Endothelial cell of umbilical vein (primary cell): ENCODE measurements at regions not wholly inside any gene's neighbourhood (a gene's known extent, or its start where the extent isn't known, plus 50 kb on each side); places are given as distances from the start of the nearest gene placed in this dataset.

Experiments
- BruUV-seq: library from RNA; stranded (reverse); fragments of 400-500 nt; replicated peaks from 2 replicates; lab custom pipeline; 2021; lab: Mats Ljungman, UMichigan
- CTCF ChIA-PET: fragments of 300-600, 350-600 bp; sonication (Branson Sonifier 250); formaldehyde crosslinking; loops from one replicate; lab custom pipeline; 2021; ENCODE audit warnings: antibody characterized with exemption, inconsistent platforms; lab: Charles Lee
- POLR2A ChIA-PET: fragments of 300-600, 350-600 bp; sonication (Branson Sonifier 250); formaldehyde crosslinking; loops from one replicate; lab custom pipeline; 2021; ENCODE audit warnings: antibody characterized with exemption, inconsistent platforms; lab: Charles Lee
- DNase-seq: peaks from one replicate; pipeline ENCODE4 v3.0.0-alpha.2; 2011; ENCODE audit warnings: low read depth, low spot score
- FAIRE-seq: peaks from 2 replicates; lab custom pipeline; 2011; peaks lifted over from hg19 to GRCh38; lab: Jason Lieb, UNC
- H2AFZ ChIP-seq: 2 replicates; pipeline ENCODE4 v1.6.0; 2012; ENCODE audit warnings: low read depth, low read length, control low read depth, inconsistent platforms
- H3K27ac ChIP-seq: 2 replicates; pipeline ENCODE4 v1.5.1; 2011; ENCODE audit warnings: low read depth, mild to moderate bottlenecking, control low read depth, low read length, moderate library complexity; ENCODE audit not compliant: insufficient read depth
- H3K27me3 ChIP-seq, 2 experiments: 2 replicates each; pipeline versions ENCODE4 v1.6.0 to v1.6.1; 2011; ENCODE audit warnings: low read length in 2 of 2, mixed read lengths in 1 of 2; ENCODE audit not compliant: control insufficient read depth in 2 of 2, insufficient read depth in 2 of 2
- H3K36me3 ChIP-seq, 2 experiments: 2 replicates in 1 of 2; 3 replicates in 1 of 2; pipeline ENCODE4 v1.5.1; 2011; ENCODE audit warnings: low read length in 2 of 2, mild to moderate bottlenecking in 1 of 2, moderate library complexity in 1 of 2; ENCODE audit not compliant: control insufficient read depth in 2 of 2, insufficient read depth in 2 of 2; ENCODE audit errors: extremely low read depth in 1 of 2
- H3K4me1 ChIP-seq: 3 replicates; pipeline ENCODE4 v1.5.1; 2011; ENCODE audit warnings: mild to moderate bottlenecking, low read length; ENCODE audit not compliant: control insufficient read depth, insufficient read depth; ENCODE audit errors: extremely low read depth
- H3K4me2 ChIP-seq: 2 replicates; pipeline ENCODE4 v1.6.1; 2011; ENCODE audit warnings: low read length, control low read depth, mixed read lengths; ENCODE audit not compliant: insufficient read depth
- H3K4me3 ChIP-seq, 3 experiments: fragments of 200-600 bp in 1 of 3; sonication (generic), shearing (Covaris generic) in 1 of 3; replicated peaks in 1 of 3; 2 replicates each; pipeline ENCODE4 v1.5.1; 2011 to 2016; ENCODE audit warnings: control low read depth in 3 of 3, low read length in 3 of 3, mild to moderate bottlenecking in 2 of 3, inconsistent platforms in 1 of 3, low read depth in 1 of 3, moderate library complexity in 1 of 3; ENCODE audit not compliant: insufficient read depth in 1 of 3
- H3K79me2 ChIP-seq: 2 replicates; pipeline ENCODE4 v1.6.0; 2012; ENCODE audit warnings: low read length, inconsistent platforms; ENCODE audit not compliant: control insufficient read depth, insufficient read depth
- H3K9ac ChIP-seq: replicated peaks from 2 replicates; pipeline ENCODE3; 2011; ENCODE audit warnings: low read length, control low read depth; ENCODE audit not compliant: insufficient read depth; ENCODE audit errors: extremely low read depth
- H3K9me1 ChIP-seq: replicated peaks from 3 replicates; pipeline ENCODE4 v1.6.0; 2011; ENCODE audit warnings: mild to moderate bottlenecking, low read length; ENCODE audit not compliant: control insufficient read depth, insufficient read depth; ENCODE audit errors: extremely low read depth
- H3K9me3 ChIP-seq: replicated peaks from 2 replicates; pipeline ENCODE4 v1.5.1; 2012; ENCODE audit warnings: low read length, inconsistent platforms; ENCODE audit not compliant: control insufficient read depth, insufficient read depth
- H4K20me1 ChIP-seq: replicated peaks from 2 replicates; pipeline ENCODE3; 2011; ENCODE audit warnings: mild to moderate bottlenecking, low read length; ENCODE audit not compliant: control insufficient read depth, insufficient read depth; ENCODE audit errors: extremely low read depth
- CTCF ChIP-seq, 2 donors: IDR thresholded peaks; 1 replicate in 1 of 2; 2 replicates in 1 of 2; pipeline ENCODE4 v1.5.1; 2011; ENCODE audit warnings: low read length in 2 of 2, mild to moderate bottlenecking in 2 of 2, moderate library complexity in 2 of 2, control low read depth in 1 of 2, inconsistent platforms in 1 of 2, low read depth in 1 of 2; ENCODE audit not compliant: insufficient read depth in 1 of 2; ENCODE audit errors: extremely low read depth in 1 of 2
- EZH2 ChIP-seq: IDR thresholded peaks from 2 replicates; pipeline ENCODE4 v1.6.1; 2012; ENCODE audit warnings: borderline replicate concordance, low read depth, mild to moderate bottlenecking, moderate library complexity, low read length, inconsistent platforms; ENCODE audit not compliant: severe bottlenecking
- FOS ChIP-seq: IDR thresholded peaks from 2 replicates; pipeline ENCODE4 v1.6.1; 2011; ENCODE audit warnings: mild to moderate bottlenecking, low read length, moderate library complexity, borderline replicate concordance; ENCODE audit not compliant: insufficient read depth
- GATA2 ChIP-seq: IDR thresholded peaks from 2 replicates; pipeline ENCODE4 v1.7.0; 2011; ENCODE audit warnings: low read depth, mild to moderate bottlenecking, moderate library complexity, mixed read lengths, low read length; ENCODE audit not compliant: insufficient read length, insufficient read depth
- JUN ChIP-seq: IDR thresholded peaks from 2 replicates; pipeline ENCODE4 v1.6.1; 2011; ENCODE audit warnings: borderline replicate concordance, low read depth; ENCODE audit not compliant: insufficient read length, insufficient read depth
- MYC ChIP-seq: IDR thresholded peaks from one replicate; pipeline ENCODE4 v1.6.1; 2011; ENCODE audit warnings: mild to moderate bottlenecking, low read depth, low read length
- POLR2A ChIP-seq: IDR thresholded peaks from 2 replicates; pipeline ENCODE4 v1.6.1; 2012; ENCODE audit warnings: low read depth, mild to moderate bottlenecking, control low read depth, low read length
- POLR2AphosphoS5 ChIP-seq: IDR thresholded peaks from 2 replicates; pipeline ENCODE4 v1.6.1; 2012; ENCODE audit warnings: low read depth, mild to moderate bottlenecking, control low read depth, low read length, moderate library complexity; ENCODE audit not compliant: insufficient read depth
- dilution Hi-C: fragments of 300-500 bp; cut with MboI; formaldehyde crosslinking; loops from one replicate; pipeline ENCODE4 v1.15.0; 2019; ENCODE audit warnings: low sequenced_read_pairs; ENCODE audit not compliant: extremely low pct_ligation_motif_present
- intact Hi-C: fragments of 100-400 bp; cut with micrococcal nuclease; formaldehyde crosslinking; loops from one replicate; pipeline ENCODE4 v1.10.0; 2022
- TF ChIP-seq, protein P1 (sequence below): IDR thresholded peaks from 2 replicates; pipeline ENCODE4 v1.6.1; 2011; ENCODE audit not compliant: insufficient read depth, insufficient read length

DNA sequence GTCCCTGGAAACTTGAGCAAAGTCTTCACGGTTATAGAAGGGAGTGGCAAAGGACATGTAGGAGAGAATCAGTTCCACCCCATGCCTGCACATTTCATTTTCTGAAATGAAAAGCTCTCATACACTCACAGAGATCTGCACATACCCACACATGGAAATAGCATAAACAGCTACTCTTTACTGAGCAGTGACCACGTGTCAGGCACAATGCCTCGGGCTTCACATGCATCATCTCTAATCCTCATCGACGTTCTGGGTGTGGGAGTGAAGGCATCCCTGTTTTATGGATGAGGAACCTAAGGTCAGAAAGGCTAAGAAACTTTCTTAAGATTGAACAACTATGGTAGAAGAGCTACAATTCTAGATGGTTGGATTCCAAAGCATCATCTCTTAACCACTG lies 198.8 kb downstream of the DAD1 start:
- POLR2A ChIA-PET = no interaction called here

More for the DNA sequence above, 198.8 kb downstream of the DAD1 start:
- H3K27me3 ChIP-seq = peaks cover 9% of the 10 kb centered on the region in 2 experiments
- intact Hi-C loops = no loop called here
- dilution Hi-C loops = no loop called here
- peak; percentile 40 for FAIRE-seq
- no peaks in the 10 kb centered on the region for H3K9me1 ChIP-seq
- no peak for DNase-seq
- no TSS peak for BruUV-seq
- H3K79me2 ChIP-seq = no peaks in the 10 kb centered on the region
- no peaks in the 10 kb centered on the region for H4K20me1 ChIP-seq
- no peaks in the 10 kb centered on the region for H3K36me3 ChIP-seq
- H2AFZ ChIP-seq = no peak overlapping the region
- TF ChIP-seq MYC = no peak
- TF ChIP-seq FOS = no peak
- no peak for TF ChIP-seq EZH2
- TF ChIP-seq GATA2 = no peak
- TF ChIP-seq JUN = no peak
- TF ChIP-seq, protein P1, sequence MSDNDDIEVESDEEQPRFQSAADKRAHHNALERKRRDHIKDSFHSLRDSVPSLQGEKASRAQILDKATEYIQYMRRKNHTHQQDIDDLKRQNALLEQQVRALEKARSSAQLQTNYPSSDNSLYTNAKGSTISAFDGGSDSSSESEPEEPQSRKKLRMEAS = no peak
- TF ChIP-seq CTCF (IDR thresholded peaks at IDR 0.05; ENCODE audit: extremely low read depth in 1 of 2, insufficient read depth in 1 of 2, low read depth in 1 of 2, low read length in 2 of 2) = no peak
- no peak for TF ChIP-seq POLR2A
- no peak for TF ChIP-seq POLR2AphosphoS5
- H3K4me3 ChIP-seq = no peak overlapping the region
- H3K4me2 ChIP-seq = no peak overlapping the region
- no peak overlapping the region for H3K27ac ChIP-seq
- no peak overlapping the region for H3K9ac ChIP-seq
- CTCF ChIA-PET = interaction anchor here (0.7 to 5.1 kb wide), 22 partner anchors 9 to 596 kb away, joined by 3 to 82 read pairs (median 5); no protein-coding TSS in a partner anchor
- no peaks in the 10 kb centered on the region for H3K9me3 ChIP-seq
- H3K4me1 ChIP-seq = peaks cover 6% of the 10 kb centered on the region
